ENCODE measurements at regions not wholly inside any gene's neighbourhood (a gene's known extent, or its start where the extent isn't known, plus 50 kb on each side); places are given as distances from the start of the nearest gene placed in this dataset.

DNA sequence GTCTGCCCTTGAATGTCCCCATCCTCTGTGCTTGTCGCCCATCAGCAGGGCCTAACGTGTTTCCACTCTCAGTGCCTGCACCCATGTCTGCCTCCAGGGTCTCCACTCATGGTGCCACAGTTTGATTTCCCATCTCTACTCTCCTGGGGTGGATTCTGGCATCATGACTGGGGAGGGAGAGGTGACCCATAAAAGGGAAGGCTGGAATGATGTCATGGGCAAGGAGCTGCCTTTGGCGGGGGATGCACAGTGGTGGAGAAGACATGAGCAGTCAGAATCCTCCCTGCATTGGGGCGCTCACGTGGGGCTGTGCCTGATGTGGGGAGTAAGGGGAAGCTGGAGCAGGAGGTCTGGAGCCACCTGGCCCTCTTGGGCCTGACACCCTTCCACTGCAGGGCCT is 100.9 kb downstream of the USP22 start:
- Histone ChIP-seq H3K4ac (ENCODE audit: low read depth, low read length) (no peak overlapping the region), H3K79me2 (ENCODE audit: insufficient read depth, low read length) (no peaks in the 10 kb centered on the region; the same call in 1 of the 2 replicates), H2AK5ac (ENCODE audit: insufficient read length, low read length) (no peak overlapping the region), H3K9ac (ENCODE audit: extremely low read depth, insufficient read length, low read length) (no peak overlapping the region), H2AFZ (ENCODE audit: low read length) (no peak overlapping the region), H4K91ac (ENCODE audit: insufficient read length, low read depth, low read length) (no peak overlapping the region), H3K23me2 (ENCODE audit: insufficient read length, low read depth, low read length, poor library complexity, severe bottlenecking) (no peaks in the 10 kb centered on the region), H2BK20ac (ENCODE audit: low read depth, low read length, poor library complexity, severe bottlenecking) (no peak overlapping the region), H2BK120ac (ENCODE audit: low read depth, low read length, poor library complexity, severe bottlenecking) (no peak overlapping the region), H3K14ac (ENCODE audit: insufficient read depth, low read length) (no peak overlapping the region), H3K56ac (ENCODE audit: insufficient read length, low read depth, low read length) (no peak overlapping the region), H3K4me2 (ENCODE audit: insufficient read depth, insufficient read length, low read length) (no peak overlapping the region), H3K9me3 (ENCODE audit: control insufficient read depth, low read depth, low read length) (no peaks in the 10 kb centered on the region), H2BK15ac (ENCODE audit: low read depth, low read length) (no peak overlapping the region), H3T11ph (ENCODE audit: low read length) (no peak overlapping the region), H3K23ac (ENCODE audit: insufficient read length, low read depth, low read length) (no peak overlapping the region), H3K18ac (ENCODE audit: insufficient read length, low read depth, low read length) (no peak overlapping the region), H2BK5ac (ENCODE audit: insufficient read length, low read length) (no peak overlapping the region), H3K27me3 (ENCODE audit: insufficient read depth, low read length) (no peaks in the 10 kb centered on the region), H3K4me1 (ENCODE audit: insufficient read depth, low read length) (no peaks in the 10 kb centered on the region; the same call in 1 of the 2 replicates), H4K20me1 (ENCODE audit: control insufficient read depth, insufficient read depth, insufficient read length) (peaks cover 5% of the 10 kb centered on the region), H3K79me1 (ENCODE audit: insufficient read depth, low read depth, low read length, poor library complexity, severe bottlenecking) (no peaks in the 10 kb centered on the region), H3K27ac (ENCODE audit: insufficient read length, low read depth, low read length) (no peak overlapping the region), H4K5ac (ENCODE audit: insufficient read length, low read depth, low read length) (no peak overlapping the region), H2BK12ac (ENCODE audit: insufficient read length, low read depth, low read length) (no peak overlapping the region), H4K8ac (replicated peaks; ENCODE audit: insufficient read length, low read depth, low read length) (no peak overlapping the region)
- Mint-ChIP-seq H3K27me3 (ENCODE audit: low read depth) (no peaks in the 10 kb centered on the region; the same call in 1 of the 2 replicates), H3K4me3 (no peak overlapping the region), H3K9me3 (no peaks in the 10 kb centered on the region; a peak in 1 of 5 replicates), H3K27ac (peak overlapping the region; percentile 6 to 36 (median 32); a peak in 4 of 7 replicates), H3K4me1 (peaks cover 17 to 19% of the 10 kb centered on the region in 2 experiments), H3K36me3 (ENCODE audit: insufficient read depth in 1 of 3, low read depth in 3 of 3) (peaks cover 0 to 6% (median 3%) of the 10 kb centered on the region in 3 experiments; a peak in 3 of 7 replicates)
- DNase-seq = no peak
- TF ChIP-seq, protein P1, sequence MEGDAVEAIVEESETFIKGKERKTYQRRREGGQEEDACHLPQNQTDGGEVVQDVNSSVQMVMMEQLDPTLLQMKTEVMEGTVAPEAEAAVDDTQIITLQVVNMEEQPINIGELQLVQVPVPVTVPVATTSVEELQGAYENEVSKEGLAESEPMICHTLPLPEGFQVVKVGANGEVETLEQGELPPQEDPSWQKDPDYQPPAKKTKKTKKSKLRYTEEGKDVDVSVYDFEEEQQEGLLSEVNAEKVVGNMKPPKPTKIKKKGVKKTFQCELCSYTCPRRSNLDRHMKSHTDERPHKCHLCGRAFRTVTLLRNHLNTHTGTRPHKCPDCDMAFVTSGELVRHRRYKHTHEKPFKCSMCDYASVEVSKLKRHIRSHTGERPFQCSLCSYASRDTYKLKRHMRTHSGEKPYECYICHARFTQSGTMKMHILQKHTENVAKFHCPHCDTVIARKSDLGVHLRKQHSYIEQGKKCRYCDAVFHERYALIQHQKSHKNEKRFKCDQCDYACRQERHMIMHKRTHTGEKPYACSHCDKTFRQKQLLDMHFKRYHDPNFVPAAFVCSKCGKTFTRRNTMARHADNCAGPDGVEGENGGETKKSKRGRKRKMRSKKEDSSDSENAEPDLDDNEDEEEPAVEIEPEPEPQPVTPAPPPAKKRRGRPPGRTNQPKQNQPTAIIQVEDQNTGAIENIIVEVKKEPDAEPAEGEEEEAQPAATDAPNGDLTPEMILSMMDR (conservative IDR thresholded peaks at IDR 0.05) = no peak
- no CpG with 5 or more reads among the region's 5 CpGs for WGBS (ENCODE audit: extremely low coverage, insufficient read length, low lambda C conversion rate)

Measured in H9 (cell line).